Fibroblast of skin of scalp (primary cell): ENCODE measurements at regions not wholly inside any gene's neighbourhood (a gene's known extent, or its start where the extent isn't known, plus 50 kb on each side); places are given as distances from the start of the nearest gene placed in this dataset.

Source experiments
- DNase-seq: peaks from one replicate; pipeline ENCODE4 v3.0.0-alpha.2; 2013

DNA sequence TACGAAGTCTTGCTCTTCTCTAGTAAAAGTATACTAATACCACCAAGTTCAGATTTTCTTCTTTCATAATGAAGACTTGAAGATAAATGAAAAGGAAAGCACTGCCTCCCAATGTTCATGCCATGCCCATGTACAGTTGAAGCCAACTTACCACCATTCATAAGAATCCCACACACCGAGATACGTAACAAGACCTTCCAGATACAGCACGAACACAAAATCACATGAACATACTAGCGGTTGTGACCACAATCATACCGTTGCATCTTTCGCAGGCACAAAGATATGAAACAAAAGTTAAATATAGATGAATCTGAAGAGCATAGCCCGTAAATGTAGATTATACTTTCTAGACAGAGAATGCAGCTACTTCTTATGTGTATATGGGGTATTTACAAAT is 412.5 kb downstream of the CBLN4 start:
- DNase-seq, result no peak

DNA sequence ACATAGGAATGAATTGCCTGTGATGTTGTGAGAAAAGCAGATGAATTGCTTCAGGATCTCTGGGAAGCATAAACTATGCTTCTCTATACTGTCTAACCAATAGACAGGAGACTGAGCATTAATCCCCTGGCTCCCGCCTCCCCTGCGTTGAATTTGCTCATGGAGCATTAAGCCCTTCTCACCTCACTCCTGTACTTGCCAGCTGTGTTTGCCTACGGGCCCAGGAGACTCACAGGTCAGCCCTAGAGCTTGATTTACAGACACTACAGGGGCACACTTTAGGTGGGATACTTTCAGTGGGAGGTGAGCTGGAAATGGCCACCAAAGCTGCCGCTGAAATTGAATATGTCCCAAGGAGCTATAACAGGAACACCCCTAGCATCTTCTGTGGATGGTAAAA is 418.7 kb downstream of the CBLN4 start:
- no peak for DNase-seq

DNA sequence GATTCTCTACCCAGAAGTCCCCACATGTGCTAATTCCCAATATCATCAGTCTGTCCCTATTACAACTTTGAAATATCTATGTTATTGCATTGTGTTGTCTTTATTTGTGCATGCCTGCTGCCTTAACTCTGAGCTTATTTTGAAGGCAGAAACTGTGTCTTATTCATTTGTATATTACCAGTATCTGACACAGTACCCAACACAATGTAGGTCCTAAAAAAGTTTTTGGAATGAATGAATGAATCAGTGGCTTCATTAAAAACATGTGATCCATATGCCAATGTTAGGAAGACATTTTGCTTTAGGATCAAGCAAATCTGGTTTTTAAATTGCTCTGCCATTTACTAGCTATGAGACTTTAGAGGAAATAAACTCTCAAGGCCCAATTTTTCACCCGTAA is 420.4 kb downstream of the CBLN4 start:
- no peak for DNase-seq

DNA sequence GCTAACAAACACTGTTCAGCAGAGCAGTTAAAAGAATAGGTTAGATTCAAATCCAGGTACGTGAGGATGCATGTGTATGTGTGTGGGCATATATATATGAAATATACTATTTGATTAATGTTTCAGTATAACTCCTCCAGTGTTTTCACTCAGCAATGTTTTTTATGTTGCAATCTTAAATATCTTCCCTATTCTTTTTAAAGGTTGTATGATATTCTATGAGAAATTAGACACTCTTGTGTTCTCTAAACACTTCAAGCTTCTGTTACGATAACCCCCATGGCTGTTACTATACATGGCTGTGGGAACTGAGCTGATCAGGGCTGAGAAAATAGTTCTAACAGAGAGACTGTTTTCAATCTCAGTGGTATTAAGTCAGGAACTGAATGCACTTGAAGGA is 421.0 kb downstream of the CBLN4 start:
- DNase-seq, result no peak

DNA sequence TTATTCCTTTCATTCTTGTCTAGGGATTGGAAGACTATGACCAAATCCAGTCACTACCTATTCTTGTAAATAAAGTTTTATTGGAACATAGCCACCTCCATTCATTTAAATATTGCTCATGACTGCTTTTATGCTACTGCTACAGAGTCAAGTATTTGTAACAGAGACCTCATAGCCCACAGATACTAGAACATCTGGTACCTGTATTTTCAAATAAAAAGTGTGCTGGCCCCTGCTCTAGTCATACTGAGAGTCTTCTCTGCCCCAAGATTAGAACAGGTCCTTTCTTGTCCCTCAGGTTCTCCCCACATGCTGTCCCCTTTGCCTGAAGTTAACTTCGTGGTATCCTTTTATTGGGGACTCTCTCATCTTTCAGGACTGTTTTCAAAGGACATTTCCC is 422.3 kb downstream of the CBLN4 start:
- no peak for DNase-seq

DNA sequence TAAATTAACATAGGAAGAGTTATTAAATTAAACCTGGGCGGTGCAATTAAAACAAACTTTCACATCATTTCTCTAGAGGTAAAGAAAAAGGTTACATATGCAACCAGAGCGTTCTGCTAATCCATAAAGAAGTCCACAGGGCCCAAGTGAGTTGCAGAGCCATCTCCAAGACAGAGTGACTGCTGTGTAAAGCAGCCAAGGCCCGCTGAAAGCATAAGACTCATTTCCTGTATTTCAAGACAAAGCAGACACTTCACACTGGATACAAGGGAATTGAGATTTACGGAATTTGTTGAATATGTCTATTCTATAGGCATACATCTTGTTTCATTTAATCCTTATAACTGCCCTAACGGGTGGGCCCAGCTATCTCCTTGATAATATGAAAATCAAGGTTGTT is 422.8 kb downstream of the CBLN4 start:
- DNase-seq, result no peak

DNA sequence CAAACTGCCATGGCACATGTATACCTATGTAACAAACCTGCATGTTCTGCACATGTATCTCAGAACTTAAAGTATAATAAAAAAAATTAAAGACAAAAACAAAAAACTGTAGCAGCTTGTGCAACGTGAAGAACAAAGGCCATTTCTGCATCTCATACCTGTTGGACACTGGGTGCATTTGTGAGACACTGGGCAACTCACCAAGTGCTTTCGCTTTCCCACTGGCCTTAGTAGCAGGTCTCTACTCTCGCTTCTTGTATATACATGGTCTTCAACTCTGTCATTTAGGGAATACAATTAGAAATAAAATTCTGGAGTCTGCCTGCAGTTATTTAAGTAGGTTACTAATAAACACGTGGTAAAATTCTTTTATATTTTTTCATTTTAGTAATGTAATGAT is 423.8 kb downstream of the CBLN4 start:
- DNase-seq, result no peak

DNA sequence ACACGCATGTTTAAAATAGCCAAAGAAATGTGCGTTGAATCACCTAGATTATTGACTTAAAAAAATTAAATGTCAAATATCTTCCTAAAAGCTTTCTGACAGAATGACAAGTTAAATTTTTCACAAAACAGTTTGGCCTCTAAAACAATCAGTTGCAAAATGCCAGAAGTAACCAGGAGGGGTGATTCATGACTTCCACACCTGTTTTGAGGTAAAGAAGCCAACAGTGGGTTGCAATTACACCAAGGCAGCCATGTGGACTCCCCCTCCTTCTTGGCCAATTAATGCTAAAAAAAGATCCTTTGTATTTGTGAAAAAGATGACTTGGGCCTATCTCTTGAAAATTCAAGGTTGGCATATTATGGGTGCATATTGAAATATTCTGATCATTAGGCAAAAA is 424.8 kb downstream of the CBLN4 start:
- no peak for DNase-seq

DNA sequence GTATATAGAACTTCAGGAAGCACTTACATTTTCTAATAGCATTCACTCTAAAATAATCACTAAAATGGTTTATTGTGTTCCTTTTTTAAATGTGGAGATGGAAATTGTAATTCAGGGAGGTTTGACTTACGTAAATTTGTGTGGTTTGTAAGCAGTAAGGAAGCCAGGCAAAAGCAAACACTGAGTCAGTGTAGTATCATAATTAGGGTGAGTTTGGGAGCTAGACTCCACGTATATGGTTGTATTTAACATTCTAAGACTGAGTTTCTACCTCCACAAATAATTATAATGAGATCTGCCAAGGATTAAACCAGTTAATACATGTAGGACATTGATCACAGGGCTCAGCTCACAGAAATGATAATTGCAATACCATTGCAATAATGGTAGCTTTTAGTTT is 425.5 kb downstream of the CBLN4 start:
- DNase-seq, result no peak

DNA sequence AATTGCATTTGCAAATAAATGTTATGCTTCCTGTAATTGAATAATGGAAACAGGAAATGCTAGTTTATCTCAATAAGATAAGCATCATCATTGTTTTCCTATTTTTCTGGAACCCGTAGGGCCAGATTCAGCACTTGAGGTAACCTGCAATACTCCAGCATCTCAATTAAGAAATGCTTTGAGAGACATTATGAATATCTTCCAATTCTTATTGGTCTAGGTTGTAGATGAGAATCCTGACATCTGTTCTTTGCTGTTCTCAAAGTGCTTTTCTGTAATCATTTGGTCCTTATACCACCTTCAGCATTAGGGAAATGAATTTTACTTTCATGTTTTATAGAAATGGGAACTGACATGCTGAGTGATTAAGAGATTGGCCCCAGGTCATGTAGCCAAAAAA is 428.3 kb downstream of the CBLN4 start:
- no peak for DNase-seq

DNA sequence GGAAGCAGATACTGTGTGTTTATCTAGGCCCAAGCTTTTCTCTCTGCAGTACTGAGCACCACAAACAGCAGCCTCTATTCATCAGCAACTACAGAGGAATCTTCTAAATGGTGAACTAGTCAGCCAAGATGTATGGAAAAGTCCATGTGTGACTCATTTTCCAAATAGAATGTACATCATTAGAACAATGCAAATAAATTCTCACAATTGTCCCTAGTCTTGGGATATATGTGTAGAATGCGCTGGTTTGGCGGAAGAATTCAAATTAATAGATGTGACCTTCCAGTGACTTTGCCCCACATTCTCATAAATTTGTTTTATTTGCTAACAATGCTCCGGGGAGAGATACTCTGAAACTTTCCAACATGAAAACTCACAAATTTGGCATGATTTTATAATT is 436.2 kb downstream of the CBLN4 start:
- DNase-seq, result no peak

DNA sequence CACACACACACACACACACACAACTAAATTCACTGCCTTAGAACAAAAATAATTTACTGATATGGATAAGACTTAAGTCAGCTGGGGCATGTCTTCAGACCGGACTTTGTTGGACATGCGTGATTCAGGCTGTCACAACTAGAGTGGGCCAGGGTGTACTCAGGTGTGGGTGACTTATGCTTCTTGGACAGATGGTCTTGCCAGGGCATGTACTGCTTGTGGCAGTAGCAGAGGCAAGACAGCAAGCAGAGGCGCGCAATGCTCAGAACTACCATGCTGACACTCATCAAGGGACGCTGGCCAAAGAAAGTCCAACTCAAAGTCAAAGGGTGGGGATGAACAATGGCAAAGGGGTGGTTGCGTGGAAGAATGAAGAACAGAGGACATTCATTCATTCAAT is 437.5 kb downstream of the CBLN4 start:
- no peak for DNase-seq

DNA sequence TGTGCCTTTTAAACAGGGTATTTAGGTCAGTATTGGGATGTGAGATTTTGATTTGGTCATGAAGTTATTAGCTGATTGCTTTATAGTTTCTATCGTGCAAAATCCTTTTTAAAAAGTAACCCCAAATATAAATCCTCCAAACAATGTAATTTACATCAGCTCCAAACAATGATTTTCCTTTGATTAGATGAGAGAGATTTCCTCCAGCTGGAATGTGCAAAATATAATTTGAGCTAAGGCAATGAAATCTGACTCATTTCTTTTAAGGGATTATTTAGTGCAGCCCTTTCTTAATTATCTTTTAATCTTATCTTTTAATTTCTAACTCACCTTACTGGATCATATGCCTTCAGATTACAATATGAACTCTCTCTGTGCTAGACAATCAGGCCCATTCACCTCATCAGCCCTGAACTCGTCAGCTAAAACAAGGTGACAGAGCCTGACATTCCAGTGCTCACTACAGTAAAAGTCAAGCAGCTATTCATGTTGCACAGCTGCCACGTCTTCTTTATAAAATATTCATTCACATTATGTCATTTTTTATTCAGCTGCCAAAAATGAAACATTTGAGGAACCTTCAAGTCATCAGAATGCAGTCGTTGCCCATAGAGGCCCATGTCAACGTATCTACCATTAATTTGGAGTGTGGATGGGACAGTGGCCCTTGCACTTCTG is 440.1 kb downstream of the CBLN4 start:
- no peak for DNase-seq

DNA sequence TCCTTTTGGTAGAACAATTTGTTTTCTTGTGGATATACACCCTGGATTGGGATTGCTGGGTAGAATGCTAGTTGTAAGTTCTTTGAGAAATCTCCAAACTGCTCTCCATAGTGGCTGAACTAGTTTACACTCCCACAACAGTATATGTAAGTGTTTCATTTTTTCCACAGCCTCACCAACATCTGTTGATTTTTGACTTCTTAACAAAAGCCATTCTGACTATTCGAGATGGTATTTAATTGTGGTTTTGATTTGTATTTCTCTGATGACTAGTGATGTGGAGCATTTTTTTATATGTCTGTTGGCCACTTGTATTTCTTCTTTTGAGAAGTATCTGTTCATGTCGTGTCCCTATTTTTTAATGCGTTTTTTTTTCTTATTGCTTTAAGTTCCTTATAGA is 444.1 kb downstream of the CBLN4 start:
- peak; percentile 29 for DNase-seq

DNA sequence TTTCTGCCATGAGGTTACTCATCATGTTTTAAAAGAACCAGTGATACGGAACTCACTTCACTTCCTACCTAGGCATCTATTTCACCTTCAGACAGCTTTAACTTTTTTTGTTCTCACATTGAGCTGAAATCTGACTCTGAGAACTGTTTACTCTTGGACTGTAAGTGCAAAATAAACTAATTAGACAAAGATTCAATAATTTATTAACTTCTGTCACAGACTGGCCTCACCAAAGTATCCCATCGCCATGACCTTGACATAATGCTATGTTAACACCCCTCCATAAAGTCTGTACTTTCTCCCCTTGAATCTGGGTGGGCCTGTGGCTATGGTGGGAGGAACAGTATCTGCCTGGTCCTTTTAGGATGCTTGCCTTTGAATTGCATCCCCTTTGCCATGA is 448.1 kb downstream of the CBLN4 start:
- DNase-seq, result no peak

DNA sequence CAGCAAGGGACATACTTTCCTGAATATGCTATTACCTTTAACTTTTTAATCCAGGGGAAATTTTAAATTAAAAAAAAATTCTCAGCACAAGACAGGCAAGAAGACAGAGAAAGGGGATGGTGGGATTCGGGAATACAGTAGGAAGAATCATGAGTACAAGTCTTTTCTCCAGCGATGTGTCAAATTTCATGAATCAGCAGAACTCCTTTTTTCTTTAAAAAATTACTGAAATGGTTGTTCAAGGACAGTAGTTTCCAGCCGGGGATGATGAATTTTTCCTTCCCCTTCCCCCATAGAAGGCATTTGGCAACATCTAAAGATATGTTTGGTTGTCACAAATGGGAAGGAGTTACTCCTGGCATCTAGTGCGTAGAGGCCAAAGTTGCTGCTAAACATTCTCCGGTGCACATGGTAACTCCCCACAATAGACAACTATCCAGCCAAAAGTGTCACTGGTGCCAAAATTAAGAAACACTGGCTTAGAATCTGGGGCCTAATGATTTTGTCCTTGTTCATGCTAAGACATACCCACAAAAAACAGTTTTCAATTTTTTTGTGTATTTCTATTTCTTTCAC is 450.2 kb downstream of the CBLN4 start:
- DNase-seq, result no peak

DNA sequence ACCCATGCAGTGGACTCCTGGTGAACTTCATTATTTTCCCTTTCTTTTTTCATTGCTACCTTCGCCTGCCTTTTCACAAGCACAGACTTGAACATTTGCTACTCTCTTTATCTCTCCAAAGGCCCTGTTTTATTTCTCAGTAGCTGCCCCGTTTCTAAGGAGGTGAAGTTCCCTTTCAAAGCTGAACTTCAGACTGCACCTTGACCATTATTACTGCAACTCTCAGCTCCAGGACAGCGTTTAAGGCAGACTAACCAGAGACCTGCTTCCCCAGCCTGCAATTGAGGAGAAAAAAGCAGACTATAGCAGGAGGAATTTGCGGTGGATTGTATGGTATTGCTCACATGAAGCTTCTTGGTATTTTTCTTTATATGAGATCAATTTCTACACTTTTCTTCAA is 460.7 kb downstream of the CBLN4 start:
- DNase-seq, result no peak

DNA sequence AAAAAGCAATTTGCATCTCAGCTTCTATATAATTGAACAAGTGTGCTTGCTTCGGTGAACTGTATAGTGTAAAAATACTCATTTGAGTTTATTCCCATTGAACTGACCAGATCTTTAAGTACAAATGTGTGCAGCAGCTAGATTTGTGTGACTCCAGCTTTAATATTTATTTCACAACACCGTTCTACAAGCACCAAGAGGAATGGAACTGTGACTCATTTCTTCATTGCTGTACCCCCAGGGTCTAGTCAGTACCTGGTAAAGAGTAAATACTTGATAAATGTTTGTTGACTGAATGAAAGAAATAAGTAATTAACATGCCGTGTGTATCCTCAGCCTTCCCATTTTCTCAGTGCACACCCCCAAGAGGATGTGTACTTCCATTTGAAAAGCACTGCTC is 464.8 kb downstream of the CBLN4 start:
- DNase-seq, result no peak

DNA sequence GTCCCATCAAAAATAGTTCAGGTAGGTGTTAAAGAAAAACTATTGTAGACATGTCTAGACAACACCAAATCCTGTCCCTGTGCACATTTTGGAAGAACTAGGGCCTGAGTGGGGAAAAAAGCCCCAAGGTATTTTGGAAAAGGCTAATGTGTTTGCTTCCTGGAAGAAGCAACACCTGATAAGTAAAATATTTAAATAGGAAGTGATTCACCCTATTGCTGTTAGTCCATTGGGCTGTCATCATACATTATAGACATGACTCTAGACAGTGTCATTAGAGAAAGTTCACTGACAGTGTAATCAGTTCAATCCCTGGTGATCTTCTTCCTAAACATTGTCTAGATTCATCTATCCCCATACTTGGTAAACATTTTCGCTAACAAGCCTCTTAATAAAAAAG is 465.3 kb downstream of the CBLN4 start:
- DNase-seq, result no peak

DNA sequence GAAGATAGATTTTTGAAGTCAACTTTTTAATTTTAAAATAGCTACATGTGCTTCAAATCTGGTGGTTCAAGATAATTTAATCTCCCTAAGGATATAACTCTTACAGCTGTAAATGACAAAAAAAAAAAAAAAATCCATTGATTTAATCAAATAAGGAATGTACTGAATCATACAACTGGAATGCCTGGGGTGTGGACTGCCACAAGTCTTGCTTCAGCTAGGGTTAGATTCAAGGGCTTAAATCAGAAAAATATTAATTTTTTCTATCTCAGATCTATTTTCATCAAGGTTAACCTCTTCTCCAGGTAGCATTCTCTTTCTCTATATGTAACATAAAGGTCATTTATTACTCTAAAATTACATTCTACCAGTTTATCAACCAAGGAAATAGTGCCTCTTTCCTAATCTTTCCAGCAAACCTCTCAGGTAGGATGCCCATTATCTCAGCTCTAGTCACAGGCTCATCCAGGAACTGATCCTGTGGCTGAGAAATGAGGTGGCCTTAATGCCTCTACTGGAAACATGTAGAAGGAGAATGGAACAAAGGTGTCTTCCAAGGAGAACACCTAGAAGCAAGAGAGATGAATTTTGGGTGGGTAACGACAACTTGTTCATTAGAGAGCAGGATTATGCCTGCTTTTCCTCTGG is 466.9 kb downstream of the CBLN4 start:
- peak; percentile 46 for DNase-seq

DNA sequence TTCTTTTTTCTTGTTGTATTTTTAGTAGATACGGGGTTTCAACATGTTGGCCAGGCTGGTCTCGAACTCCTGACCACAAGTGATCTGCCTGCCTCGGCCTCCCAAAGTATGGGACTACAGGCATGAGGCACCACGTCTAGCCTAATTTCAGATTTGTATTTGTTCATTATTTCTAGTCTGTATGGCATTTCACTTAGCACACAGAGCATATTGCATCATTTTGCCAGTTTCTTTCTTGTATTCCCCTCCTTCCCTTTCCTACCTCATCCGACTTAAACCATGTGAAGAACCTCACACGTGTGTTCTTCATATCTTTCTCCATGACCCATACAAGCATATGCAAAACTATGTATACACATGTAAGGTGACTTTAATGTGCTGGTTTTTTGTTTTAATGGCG is 470.0 kb downstream of the CBLN4 start:
- no peak for DNase-seq

DNA sequence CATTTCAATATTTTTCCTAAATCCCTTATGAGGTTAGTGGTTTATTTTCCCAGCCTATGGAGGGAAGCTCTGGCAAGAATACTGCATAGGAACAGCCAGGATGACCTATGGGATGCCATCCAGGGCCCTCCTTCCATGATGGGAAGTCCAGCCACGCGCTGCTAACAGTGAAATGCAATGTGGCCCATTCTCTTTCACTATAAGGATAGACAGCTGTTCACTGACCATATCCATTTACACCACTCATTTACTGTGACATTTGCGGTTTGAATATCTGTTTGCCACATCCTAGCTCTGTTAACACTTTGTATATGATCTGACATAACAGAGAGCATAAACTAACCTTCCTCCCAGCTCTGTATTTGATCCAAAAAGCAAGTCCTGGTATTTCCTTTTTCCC is 471.7 kb downstream of the CBLN4 start:
- DNase-seq, result no peak

DNA sequence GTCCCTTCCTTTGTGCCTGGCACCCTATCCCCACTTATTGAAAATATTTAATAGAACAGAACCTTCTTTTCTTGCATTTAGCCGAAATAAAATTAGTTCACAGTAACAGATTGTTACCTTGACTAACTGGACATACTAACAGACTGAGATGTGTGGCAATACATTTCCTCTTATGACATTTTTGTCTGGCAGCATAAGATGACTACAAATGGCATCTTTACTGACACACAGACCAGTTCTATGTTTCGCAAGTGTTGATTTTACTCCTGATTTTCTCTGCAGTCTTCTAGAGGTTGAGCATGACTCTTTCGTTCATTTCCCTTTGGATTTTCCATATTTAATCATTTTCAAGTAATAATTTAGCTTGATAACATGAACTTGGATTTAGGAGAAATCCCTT is 474.6 kb downstream of the CBLN4 start:
- no peak for DNase-seq

DNA sequence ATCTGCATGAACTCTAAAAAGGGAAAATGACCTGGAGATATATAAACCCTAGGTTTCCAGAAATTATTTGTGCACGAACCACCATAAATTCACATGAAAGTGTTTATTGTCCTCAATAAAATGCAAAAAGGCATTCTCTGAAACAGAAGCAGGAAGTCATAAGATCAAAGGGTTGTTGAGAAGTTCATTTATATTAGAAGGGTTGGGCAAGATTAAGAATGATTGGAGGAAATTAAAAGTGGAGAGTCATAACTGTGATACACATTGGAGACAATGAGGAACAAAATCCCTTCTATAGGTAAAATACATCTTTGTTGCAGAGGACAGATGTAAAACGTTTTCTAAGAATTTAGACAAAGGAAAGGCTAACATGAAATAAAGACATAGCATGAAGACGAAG is 476.8 kb downstream of the CBLN4 start:
- no peak for DNase-seq
